NCI-H748 treated with DMSO at 0.1 percent for 48 hours (cell line): ENCODE measurements at regions not wholly inside any gene's neighbourhood (a gene's known extent, or its start where the extent isn't known, plus 50 kb on each side); places are given as distances from the start of the nearest gene placed in this dataset.

Experiments
- DNase-seq: peaks from one replicate; lab custom pipeline; 2025; lab: John Stamatoyannopoulos, UW

DNA sequence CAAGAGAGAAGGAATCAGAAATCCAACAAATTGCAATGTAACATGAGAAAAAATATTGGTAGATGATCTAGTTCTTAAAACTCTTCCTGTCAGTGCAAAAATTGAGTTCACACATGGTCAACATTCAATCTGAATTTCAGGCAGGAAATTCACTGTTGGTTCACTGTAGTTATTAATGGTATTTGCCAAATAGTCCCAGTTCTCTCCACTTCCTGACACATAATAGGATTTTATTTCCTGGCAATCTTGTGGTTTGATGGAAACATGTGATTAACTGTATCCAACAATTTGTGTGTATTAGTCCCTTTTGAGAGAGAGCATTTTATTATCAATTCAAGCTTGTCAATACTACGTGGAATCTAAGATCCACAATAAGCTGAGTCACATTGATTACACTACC lies 1103.1 kb downstream of the ROBO2 start:
- no peak for DNase-seq

DNA sequence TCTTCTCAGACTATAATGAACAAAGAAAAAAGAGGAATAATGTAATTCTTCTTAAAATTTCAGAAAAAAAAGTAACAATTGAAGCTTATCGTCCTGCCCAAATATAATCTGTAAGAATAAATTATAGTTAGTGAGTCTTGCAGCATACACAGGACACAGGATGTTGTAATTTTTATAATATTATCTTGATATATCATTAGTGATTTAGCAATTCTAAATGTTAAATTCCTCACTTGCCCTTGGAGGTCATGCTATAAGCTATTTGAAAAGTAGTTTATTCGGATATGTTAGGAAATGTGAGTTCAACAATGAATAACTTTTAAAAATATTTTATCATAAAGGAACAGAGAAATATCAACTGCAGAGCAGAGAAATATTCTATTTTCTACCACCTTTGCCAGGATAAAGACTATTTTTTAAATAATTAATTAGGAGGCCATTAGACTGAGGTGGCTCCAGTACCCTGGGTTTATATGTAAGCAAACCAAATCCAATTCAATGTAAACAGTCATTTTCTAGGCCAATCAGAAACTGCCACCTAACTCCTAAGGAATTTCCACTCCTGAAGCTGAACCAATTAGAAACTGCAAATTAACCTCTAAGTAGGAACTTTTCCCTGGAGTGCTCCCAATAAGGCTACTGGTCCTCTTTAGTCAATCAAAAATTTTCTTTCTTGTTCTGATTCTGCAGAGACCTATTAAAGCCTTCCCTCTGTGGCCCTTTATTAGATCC lies 1109.3 kb downstream of the ROBO2 start:
- no peak for DNase-seq

DNA sequence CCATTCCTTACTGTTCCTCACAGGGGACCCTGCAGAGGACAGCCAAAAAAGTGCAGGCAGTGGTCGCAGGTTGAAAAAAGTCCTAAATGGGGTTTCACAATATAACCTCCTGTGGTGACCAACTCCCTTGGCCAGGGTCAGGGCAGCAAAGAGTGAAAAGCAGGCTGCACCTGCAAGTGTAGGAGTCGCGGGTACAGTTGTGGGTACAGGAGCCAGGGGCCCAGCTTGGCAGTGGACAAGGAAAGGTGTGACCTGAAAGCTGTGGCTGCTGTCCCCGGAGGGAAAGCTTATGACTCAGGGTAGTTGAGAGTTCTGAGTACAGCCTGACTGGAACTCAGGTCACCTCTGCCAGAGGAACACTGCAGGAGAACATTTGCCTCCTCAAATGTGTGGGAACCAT lies 1114.1 kb downstream of the ROBO2 start:
- no peak for DNase-seq

DNA sequence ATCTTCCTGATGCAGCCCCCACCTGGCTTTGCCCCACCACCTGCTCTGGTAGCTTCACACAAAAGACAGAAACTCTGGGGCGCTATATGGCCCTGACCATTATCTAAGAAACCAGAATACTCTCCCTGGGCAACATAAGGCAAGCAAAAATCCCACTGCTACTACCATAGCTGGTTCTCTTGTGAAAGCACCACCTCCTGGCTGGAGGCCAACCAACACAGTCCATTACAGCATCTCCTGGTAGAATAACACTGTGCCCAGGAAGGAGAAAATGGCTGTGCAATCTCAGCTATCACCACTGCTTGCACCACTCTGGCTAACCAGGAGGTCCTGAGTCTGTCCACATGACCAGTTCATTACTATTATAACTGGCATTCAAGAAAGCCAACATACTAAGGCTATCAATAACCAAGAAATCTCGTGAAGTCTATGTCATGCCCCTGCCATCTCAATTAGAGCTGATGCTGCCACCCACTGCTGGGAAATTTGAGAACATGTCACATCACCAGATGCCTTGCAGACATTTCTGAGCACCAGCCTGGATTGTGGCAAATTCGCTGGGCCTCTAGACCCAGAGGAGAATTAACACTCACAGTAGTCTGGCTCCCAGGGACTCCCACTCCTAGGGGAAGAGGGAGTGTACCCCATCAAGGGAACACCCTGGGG lies 1114.8 kb downstream of the ROBO2 start:
- DNase-seq = no peak

DNA sequence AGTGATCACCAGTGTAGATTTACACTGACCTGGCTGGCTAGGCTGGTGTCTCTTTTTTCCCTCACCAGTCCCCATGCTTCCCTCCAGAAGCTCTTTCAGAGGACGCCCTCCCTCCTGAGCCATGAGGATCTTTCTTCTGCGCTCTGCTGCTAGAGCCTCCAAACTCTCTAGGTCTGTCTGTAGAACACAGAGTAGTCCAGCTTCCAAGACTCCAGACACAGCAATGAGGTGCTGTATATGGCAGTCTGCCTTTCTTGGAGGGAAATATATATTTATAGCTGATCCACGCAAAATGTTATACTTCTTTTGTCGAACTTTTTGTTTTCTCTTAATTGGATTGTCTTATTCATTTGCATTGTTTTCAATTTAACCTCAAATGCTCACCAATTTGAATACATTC lies 1121.8 kb downstream of the ROBO2 start:
- DNase-seq = no peak

DNA sequence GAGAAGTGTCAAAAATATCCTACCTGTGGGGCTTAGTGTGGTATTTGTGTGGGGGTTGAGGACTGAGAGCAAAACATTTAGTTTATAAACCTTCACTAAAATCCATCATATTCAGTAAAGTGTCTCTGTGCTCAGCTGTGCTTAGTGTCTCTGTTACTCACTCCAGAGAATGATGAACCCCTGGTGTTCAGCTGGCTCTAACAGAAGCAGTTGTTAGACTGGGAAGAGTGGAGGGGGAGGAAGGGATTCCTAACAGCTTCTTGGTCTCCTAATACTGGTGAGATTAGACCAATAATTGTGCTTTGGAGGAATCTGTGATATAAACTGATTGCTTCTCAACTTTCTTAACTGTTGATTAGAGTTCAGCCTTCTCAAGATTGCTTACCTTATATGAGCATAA lies 1123.5 kb downstream of the ROBO2 start:
- no peak for DNase-seq

DNA sequence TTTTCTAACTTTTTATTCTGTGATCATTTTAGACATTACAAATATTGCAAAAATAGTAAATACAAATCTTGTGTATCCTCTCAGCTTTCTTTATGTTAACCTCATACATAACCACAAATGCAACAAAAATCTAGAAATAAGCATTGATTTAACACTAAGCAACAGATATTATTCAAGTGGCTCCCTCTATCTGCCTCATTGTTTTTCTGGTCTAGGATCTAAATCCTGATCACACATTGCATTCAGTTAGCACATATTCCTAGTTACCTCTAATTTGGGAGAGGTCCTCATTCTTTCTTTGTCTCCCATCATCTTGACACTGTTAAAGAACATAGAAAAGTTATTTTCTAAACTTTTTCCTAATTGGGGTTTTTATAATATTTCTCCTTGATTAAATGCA lies 1126.0 kb downstream of the ROBO2 start:
- peak; percentile 6 for DNase-seq

DNA sequence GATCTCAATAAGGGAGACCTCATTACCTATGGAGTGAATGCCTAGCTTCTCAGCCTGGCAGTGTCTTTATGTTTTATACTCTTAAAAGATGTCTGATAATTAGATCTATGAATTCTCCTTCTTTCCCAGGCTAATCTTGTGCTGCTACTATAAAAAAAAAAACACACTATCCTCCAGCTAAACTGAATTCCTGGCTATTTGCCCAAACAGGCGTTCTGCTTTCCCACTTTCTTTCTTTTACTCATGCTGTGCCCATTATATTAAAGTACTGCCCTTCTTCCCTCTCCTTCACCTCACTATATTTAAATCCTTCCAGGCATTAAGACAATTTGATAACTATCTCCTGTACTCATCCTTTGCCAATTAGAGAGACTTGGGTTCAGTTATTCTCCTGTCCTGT lies 1134.9 kb downstream of the ROBO2 start:
- DNase-seq = peak; percentile 61

DNA sequence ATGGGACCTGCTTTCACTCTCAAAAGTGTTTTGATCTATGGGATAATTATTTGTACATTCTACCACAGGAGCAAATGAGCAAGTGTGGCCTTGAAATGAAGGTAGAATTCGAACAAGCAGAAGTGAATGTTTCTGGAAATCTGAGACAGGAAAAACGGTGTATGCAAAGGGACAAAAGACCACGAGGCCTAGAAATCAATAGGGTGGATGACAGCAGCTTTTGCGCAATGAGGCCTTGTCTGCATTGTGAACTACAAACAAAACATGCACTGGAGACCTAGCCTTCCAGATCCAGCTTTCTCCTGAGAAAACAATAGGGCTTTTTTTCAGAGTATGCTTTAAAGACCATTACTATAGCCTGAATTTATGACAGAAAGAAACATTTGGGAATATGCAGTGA lies 1137.0 kb downstream of the ROBO2 start:
- no peak for DNase-seq

DNA sequence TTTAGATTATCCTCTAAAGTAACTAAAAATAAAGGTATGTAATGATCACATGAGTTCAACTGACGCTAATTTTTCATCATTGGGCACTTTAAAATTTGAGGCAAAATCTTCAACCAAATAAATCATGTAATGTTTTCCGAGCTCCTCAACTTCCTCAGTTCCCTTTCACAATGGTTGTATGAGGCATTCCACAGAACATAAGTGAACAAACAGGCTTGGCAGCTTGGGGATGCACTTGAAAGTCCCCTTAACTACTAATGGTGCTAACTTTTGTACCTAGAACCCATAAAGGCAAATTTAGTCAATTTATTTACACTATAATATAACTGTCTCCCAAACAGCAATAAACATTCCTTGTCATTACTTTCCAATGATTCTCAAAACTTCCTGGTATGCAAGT lies 1137.9 kb downstream of the ROBO2 start:
- DNase-seq = no peak

DNA sequence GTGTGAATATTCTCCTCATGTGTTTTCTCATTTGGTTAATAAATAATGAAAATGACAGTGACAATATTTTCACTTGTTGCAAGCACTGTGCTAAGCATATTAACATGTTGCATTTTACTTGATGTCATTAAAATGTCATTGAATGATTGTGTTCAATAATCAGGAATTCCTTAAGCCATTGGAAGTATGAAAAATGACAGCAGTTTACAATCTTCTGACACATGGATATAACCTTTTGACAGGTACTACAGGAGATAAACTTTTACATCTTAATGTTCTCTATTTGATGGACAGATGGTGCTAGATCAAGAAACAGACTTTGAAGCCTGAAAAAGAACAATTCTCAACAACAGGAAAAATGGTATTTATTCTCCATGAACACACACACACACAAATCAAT lies 1138.3 kb downstream of the ROBO2 start:
- no peak for DNase-seq

DNA sequence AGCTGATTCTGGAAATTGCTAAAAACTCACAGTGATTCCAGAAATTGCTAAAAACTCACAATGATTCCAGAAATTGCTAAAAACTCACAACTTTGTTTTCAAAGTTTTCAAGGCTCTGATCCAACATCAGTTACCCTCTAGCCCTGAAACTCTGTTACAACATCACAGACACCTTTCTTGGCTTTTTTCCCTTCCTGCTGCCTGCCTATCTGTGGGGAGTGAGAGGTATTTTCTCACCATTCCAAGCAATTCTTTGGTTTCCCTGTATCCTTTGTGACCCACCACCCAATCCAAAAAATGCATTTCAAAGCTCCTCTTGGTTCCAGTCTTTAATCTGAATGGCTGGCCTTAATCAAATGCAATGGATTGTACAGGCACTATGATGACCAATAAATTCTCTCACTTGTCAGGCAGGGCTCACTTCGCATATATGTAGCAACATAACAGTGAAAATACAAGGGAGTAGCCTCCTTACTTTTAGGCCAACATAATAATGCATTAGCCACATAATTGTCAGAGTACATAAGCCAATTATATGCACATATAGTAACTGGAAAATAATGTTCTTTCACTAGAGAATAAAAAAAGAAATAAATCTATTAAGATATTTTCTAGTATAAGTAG lies 1139.0 kb downstream of the ROBO2 start:
- DNase-seq = no peak

DNA sequence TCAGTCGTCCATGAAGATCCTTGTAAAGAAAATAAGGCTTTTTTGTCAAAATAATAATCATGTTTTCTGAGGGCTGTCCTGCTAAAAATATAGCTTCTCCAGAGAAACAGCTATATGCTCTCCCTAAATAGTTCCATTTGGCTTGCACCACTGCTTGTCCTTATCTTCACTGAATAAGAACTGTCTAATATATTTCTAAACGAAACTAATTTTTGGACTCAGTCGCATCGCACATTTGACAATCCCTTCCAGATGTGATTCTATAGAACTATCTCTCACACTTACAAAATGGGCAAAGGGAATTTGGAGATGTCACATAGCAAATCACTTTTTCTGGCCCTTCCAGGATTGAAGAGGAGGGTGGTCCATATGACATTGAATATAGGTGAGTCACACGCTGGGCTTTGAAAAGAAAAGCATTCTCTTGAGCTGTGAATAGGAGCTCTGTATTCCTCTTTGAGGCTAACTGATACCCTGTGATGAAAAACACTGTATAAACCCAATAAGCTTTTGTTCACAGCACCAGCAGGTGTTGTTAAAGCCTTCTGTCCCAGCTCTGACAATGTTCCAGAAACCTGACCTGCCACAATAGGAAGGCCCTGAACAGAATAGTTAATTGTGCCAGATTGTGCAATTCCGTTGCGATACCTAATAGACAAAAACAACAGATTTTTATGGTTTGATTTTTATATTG lies 1144.2 kb downstream of the ROBO2 start:
- DNase-seq = peak; percentile 75

DNA sequence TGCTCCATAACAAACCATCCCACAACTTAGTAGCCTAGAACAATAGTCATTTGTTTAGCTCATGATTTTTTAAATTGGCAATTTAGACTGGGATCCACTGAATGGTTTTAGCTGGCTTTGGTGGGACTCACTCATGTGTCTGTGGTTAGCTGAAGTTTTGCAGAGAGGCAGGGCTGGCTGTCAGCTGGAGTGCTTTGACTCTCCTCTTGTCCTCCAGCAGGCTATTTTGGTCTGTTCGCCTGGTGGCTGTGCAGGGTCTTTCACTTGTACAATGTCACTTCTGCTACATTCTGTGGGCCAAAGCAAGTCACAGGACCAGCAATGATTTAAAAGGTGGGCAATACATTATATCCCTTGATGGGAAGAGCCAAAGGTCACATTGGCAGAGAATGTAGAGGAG lies 1146.5 kb downstream of the ROBO2 start:
- no peak for DNase-seq

DNA sequence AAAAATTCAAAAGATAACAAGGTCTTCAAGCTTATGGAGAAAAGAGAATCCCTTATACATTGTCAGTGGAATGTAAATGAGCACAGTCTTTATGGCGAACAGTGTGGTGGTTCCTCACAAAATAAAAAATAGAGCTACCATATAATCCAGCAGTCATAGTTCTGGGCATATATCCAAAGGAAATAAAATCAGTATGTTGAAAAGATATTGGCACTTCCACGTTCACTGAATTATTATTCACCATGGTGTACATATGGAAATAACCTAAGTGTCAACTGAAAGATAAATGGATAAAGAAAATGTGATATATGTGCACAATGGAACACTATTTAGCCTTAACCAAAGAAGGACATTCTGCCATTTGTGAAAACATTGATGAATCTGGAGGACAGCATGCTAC lies 1161.2 kb downstream of the ROBO2 start:
- DNase-seq = no peak

DNA sequence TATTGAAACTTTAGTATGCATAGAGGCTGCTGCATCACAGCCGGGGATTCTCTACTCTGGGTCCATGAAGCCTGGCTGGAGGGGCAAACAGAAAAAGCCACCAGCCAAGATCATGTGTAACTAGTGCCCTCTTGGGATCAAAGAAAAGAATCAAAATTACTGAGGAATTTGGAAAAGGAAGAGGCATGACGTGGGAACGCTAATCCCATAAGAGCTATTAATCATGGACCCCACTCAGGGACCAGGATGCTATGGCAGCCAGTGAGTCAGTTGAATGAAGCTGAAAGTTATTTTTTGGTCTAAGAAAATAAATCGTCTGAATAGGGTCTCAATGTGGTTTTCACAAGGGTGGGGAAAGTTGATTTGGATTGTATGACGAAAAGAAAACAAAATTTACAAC lies 1165.1 kb downstream of the ROBO2 start:
- no peak for DNase-seq

DNA sequence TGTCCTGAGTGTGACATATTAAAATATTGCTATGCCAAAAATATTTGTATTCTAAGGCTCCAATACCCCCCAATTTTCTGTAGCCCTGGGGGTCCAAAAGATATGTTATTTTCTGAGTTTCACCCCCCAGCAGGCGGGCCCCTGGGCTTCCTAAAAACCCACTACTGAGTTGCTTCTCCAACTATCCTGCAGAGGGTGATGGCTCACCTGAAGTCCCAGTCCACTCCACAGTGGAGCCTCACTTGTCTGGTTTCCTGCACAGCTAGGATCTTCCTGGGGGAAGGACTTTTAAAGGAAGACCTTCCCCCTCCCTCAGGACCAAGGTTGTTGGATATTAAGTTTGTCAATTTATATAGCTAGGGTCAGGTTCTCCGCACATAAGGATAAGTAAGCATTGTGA lies 1181.4 kb downstream of the ROBO2 start:
- no peak for DNase-seq

DNA sequence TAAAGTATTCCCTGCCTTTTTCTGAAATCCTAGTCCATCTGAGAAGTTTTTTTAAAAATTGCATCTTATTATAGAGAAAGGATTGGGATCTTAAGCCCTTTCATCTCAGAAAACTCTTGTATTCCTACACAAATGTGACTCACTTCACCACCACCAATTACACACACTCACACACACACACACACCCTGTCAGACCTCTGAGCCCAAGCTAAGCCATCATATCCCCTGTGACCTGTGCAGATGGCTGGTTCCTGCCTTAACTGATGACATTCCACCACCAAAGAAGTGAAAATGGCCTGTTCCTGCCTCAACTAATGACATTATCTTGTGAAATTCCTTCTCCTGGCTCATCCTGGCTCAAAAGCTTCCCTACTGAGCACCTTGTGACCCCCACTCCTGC lies 1181.9 kb downstream of the ROBO2 start:
- DNase-seq = no peak

DNA sequence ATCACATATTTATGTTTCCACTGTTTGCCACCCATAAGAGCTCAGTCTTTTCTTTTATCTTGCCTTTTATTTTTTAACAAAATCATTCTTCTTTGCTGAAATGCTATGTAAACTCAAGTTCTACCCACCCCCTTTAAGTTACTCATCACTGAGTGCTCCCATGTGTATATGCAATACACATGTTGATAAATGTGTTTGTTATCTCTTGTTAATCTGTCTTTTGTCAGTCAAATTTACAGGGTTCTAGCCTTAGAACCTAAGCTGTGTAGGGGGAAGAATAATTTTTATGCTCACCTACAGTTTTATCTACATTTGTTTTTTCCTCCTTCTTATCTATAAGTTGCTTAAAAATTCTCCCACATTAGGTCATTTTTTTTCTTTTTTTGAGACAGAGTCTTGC lies 1195.9 kb downstream of the ROBO2 start:
- DNase-seq = no peak

DNA sequence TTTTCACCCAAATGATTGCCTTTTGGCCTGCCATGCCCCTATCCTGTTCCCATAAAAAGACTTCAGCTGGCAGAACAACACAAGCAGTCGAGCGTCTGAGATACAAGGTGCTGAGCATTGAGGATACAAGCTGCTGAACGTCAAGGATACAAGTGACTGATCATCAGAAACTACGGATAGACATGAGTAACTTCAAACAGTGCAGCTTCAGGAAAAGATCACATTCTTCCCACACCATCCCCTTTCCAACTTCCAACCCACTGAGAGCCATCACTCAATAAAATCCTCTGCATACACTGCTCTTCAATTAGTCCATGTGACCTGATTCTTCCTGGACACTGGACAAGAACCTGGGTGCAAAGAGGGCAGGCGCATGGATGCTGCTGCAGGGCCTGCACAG lies 1198.9 kb downstream of the ROBO2 start:
- no peak for DNase-seq

DNA sequence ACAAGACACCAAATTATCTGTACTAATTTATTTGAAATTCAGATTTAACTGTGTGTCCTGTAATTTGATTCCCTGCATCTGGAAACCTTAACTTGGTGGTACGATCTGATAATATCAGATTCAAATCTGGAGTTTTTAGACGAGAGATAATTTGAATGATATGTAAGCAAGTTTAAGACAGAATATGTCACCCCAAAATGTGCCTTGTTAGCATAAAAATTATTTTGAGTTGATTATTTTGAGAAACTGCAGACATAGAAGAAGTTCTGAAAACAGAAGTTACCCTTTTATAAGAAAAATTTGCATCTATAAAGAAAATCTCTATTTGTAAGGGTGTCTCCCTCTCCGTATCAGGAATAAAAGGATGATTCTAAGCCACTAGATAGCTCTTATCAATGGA lies 1202.8 kb downstream of the ROBO2 start:
- no peak for DNase-seq

DNA sequence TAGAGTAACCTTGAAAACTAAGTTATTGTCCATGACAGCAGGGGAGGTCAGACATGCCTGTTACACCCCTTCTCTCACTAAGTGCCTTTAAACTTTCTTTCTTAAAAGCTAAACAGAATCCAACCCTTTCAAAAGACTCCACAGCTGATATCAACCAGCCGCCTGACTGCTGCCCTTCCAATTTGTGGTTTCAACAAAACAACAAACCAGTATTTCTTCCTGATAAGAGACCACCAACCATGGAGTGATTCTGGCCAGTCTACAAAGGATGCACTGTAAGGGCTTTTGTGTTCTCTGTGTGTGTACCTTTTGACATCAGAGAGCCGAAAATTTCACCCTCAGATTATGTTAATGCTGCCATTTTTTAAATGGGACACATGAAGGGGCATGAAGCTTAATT lies 1204.2 kb downstream of the ROBO2 start:
- DNase-seq = no peak

DNA sequence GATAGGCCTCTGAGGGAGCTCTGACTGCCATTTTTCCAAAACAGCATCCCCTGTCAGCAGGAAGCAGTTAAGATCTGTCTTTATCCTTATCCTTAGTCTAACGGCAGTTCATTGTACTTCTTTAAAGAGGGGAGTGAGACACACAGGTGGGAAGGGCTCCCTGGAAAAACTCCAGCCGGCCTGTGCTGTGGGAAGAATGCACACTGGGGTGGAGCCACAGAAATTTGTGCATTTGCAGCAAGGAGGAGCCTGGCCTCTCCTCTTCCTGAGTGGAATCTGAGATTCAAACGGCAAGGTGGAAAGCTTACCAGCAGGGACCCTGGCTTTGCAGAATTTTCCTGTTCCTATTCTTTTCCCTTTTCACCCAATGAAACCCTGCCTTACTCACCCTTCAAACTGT lies 1209.4 kb downstream of the ROBO2 start:
- DNase-seq = no peak
